ENCODE measurements at regions not wholly inside any gene's neighbourhood (a gene's known extent, or its start where the extent isn't known, plus 50 kb on each side); places are given as distances from the start of the nearest gene placed in this dataset.

DNA sequence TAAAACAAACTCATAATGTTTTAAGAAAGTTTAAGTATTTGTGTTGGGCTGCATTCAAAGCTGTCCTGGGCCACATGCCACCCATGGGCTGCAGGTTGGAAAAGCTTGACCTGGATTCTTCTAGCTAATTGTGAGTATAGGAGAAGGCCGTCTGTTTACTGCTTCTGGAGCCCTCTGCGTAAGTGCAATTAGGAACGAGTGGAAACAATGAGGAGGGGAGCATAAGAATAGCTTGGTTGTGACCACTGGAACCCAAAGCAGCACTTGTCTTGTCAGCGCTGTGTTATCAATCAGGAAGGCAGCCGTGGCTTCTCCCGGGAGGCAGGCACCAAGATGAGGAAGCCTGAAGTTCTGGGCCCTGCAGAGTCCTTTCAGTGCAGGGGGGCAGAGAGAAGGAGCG is 110.4 kb upstream of the MBNL2 start:
- DNase-seq (ENCODE audit: low read depth) = no peak

DNA sequence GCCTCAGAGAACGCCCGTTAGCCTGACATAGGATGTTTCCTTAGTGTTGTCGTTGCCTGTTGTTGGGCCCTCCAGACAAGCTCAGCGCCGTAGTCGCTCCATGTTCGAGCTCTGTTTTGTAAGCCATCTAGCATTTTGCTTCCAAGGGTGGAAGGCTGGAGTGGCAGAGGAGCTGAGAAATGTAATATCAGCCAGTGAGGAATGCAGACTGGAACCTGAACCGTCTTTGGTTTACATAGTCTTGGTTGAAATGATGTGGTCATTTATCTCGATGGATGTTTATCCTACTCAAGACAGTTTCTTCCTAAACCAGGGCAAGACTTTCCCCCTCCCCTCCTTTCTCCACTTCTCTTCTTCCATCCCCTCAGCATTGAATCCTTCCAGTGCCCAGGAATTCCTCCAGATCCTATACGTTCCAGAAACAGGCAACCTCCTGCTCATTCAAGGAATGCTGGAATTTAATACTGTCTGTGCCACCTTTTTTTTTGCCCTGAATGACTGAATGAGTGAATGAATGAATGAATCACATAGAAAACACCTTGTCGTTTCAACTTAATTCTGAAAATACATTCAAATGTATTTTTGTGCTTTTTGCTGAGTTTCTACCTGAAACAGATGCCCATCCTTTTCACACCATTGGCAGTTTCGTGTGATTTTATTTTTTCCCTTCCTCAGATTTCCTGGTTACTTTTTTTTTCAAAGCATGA is 109.5 kb upstream of the MBNL2 start:
- DNase-seq (ENCODE audit: low read depth) = no peak

DNA sequence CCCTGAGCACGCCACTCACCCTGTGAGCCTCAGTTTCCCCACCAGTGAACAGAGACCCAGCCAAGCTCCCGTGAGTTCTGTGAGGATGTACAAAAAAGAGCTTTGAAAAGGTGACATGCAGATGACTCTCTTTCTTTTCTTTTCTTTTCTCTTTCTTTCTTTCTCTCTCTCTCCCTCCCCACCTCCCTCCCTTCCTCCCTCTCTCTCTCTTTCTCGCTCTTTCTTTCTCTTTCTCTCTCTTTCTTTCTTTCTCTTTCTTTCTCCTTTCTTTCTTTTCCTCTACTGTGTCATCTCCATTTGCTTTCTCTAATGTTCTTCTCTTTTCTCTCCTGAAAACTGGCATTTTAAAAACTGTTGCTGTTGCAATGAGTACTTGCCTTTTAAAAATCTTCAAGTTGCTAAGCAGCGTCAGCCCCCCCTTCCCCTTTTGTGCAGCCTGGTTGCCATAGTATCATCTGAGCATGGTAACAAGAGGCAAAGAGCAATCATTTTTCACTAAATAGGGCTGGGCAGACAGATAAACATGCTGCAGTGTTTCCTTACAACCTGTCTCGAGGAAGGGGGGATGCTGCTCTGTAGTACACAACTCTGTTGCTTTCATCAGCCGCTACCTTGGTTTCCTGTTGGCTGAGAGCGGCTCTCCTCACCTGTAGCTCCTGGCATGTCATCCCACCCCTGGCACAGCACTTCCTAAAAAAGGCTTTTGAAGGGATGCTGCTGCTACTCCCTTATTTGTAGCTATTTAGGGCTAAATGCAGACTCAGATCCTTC is 108.7 kb upstream of the MBNL2 start:
- DNase-seq (ENCODE audit: low read depth) = no peak

GRCh38 chr13:97114651-97115050 is 107.5 kb upstream of the MBNL2 start:
- DNase-seq (ENCODE audit: low read depth) = no peak

DNA sequence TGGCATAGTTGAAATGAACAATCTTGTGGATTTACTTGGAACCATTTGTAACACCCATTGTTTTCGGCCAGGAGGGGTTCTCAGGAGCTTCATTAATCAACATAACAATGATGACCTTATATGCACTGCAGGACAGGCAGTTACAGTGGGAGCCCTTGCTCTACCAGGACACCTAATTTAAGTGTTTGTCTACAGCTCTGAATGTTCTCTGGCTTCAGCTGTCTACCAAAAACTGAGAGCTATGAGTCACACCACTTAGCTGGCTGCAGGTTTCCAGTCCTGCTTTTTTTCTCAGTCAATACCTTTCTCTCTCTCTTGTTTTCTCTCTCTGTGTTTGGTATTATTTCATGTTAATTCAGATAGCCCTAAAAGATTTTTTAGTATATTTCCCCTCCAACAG is 105.4 kb upstream of the MBNL2 start:
- DNase-seq (ENCODE audit: low read depth) = no peak

DNA sequence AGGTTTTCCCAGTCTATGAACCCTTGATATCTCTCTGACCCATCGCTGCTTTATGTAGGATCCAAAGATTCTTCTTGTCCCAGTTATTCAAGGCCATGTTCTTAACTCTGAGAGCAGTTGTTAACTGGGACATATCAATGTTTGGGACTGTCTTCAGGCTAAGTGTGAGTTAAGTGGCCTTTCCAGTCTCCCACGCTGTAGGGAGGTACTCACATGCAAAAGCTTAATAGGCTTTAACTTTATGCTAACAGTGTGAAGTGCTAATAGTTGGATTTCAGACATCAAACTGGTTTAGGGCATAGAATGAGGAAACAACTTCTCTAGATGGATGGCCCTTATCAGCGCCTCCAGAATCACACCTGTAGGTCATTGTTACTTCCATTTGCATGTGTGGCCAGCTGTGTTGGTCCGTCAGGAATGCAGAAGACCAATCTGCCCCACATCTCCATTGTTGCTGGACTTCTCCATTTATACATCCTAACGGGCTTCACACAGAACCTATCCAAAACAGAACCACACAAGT is 104.7 kb upstream of the MBNL2 start:
- no peak for DNase-seq (ENCODE audit: low read depth)

DNA sequence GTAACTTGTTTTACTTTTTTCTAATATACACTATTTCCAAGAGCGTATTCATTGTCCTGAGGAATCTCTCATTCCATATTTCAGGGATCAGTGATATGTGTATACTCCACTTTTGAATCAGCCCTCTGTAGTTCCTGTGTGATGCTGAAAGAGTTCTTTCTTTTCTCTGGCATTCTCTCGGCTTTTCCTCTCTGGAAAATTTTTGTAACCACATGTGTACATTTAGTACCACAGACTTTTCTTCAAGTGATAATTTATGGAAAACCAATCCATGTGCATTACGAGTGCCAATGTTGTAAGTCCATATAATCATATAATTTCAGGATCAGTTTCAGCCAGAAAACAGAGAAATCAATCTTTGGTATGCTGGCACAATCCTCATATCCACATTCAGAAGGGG is 102.2 kb upstream of the MBNL2 start:
- no peak for DNase-seq (ENCODE audit: low read depth)

- no peak for DNase-seq (ENCODE audit: low read depth)
Observed at GRCh38 chr13:97120346-97120745, 101.8 kb upstream of the MBNL2 start.

DNA sequence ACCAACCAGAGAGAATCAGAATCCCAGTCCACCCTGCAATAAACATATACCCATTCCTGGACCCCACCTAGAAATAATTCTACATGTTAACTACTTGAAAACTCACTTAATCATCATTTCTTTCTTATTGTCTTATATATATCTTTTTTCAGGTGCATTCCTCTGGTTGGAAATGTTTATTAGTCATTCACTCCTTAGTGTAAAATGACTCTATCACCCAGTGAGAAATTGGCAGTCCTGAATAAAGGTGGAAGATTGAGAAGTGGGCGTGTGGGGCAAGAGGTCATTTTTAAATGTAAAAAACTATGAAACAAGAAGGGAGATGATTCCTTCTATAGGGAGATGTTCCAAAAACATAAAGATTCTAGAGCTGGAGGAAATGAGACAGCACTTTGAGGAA is 101.2 kb upstream of the MBNL2 start:
- DNase-seq (ENCODE audit: low read depth) = no peak

DNA sequence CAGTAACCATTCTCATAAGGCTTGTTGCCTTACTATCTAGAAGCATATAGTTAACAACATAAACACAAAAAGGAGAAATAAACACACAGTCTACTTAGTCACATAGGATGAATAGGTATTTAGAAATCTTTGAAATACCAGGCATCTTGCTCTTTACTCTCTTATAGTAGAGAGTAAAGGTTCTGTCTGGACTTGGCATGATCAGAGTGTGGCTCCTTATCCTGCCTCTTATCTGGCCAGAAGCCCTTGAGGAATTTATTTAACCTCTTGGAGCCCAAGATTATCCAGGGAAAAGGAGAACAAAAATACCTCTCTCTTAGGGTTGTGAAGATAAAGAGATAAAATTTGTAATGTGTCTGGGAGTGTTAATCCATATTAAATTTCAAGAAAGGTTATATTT is 100.2 kb upstream of the MBNL2 start:
- no peak for DNase-seq (ENCODE audit: low read depth)

GRCh38 chr13:97122381-97122996 is 99.6 kb upstream of the MBNL2 start:
- DNase-seq (ENCODE audit: low read depth) = no peak

DNA sequence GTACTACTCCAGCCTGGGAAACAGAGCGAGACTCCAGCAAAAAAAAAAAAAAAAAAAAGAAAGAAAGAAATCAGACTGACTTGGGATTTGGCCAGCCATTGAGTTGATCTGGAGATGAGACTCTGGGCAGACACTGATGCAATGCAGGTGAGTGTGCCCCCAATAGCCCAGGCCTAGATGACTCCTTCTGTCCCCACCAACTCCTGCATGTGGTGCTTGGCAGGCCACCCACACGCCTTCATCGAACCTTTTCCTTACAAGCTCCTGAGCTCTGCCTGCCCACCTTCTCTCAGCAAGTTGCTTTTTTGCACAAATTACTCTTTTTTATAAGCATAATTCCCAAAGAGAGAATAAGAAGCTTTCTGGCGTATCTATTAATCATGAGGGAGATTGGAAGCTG is 97.9 kb upstream of the MBNL2 start:
- no peak for DNase-seq (ENCODE audit: low read depth)

GRCh38 chr13:97124915-97125809 is 97.0 kb upstream of the MBNL2 start:
- DNase-seq (ENCODE audit: low read depth) = no peak

GRCh38 chr13:97125810-97126738 is 96.1 kb upstream of the MBNL2 start:
- DNase-seq (ENCODE audit: low read depth) = no peak

GRCh38 chr13:97127842-97128241 is 94.3 kb upstream of the MBNL2 start:
- no peak for DNase-seq (ENCODE audit: low read depth)

DNA sequence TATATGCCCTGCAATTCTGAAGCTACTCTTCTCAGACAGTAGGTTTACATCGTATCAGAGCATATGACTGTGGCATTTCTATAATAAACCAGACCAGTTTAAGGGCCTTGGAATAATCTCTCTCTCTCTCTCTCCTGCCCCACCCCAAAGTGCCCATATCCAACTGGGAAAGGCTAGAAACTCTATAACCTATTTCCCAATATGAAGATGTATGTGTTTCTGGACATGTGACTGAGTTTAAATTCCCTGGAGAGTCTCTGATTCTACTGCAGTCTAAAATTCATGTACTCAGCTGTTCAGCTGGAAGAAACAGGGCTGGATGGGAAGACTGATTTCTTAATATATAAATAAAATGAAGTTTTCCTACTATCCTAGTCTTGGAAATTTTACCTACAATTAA is 91.9 kb upstream of the MBNL2 start:
- no peak for DNase-seq (ENCODE audit: low read depth)

GRCh38 chr13:97131447-97131846 is 90.7 kb upstream of the MBNL2 start:
- no peak for DNase-seq (ENCODE audit: low read depth)

GRCh38 chr13:97133554-97133953 is 88.6 kb upstream of the MBNL2 start:
- DNase-seq (ENCODE audit: low read depth) = no peak

- DNase-seq (ENCODE audit: low read depth) = no peak
Observed at GRCh38 chr13:97133955-97134354, 88.2 kb upstream of the MBNL2 start.

DNA sequence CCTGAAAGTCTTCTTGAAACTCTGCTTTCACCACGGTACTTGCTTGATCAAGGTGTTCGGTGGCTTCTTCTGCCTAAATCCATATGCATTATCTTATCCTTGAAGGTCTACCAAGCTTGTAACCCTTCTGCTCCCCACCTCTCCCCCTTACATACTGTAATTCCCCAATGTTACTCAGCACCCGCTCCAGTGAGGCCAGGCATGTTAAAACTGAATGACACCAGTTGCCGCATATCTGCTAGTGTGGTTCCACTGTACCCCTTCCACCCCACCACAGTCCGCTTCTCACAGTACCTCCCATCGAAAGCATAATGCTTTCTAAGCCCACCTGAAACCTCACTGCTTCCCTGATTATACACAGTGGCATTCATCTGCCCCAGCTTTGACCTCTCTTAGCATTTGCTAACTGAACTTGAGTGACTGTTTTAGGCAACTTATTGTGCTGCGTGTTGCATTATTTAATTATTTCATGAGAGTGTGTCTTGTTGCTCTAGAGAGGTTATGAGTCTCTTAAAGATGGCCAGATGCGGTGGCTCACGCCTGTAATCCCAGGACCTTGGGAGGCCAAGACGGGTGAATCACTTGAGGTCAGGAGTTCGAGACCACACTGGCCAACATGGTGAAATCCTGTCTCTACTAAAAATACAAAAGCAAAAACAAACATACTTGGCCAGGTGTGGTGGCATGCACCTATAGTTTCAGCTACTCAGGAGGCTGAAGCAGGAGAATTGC is 87.6 kb upstream of the MBNL2 start:
- DNase-seq (ENCODE audit: low read depth) = no peak
